NCI-H82 treated with DMSO at 0.1 percent for 48 hours (cell line): ENCODE measurements at regions not wholly inside any gene's neighbourhood (a gene's known extent, or its start where the extent isn't known, plus 50 kb on each side); places are given as distances from the start of the nearest gene placed in this dataset.
"Not testable (repeated sequence)": the region's sequence is repeated elsewhere in the genome, so short reads cannot be mapped to it uniquely, and the experiment has no call there.

Experiments used
- DNase-seq: peaks from one replicate; lab custom pipeline; 2025; ENCODE audit not compliant: unreplicated experiment; lab: John Stamatoyannopoulos, UW

- DNase-seq: no peak
Measured at GRCh38 chr20:39751557-39752137, 789.5 kb downstream of the DHX35 start.

GRCh38 chr20:39745380-39745779 is 783.2 kb downstream of the DHX35 start:
- no peak for DNase-seq

- no peak for DNase-seq
Measured at GRCh38 chr20:39738651-39739050, 776.5 kb downstream of the DHX35 start.

GRCh38 chr20:39736434-39737327 is 774.5 kb downstream of the DHX35 start:
- DNase-seq: no peak

GRCh38 chr20:39725513-39725912 is 763.4 kb downstream of the DHX35 start:
- DNase-seq: not testable (repeated sequence)

GRCh38 chr20:39719293-39719692 is 757.1 kb downstream of the DHX35 start:
- DNase-seq: no peak

- DNase-seq: no peak
Measured at GRCh38 chr20:39717936-39718335, 755.8 kb downstream of the DHX35 start.

GRCh38 chr20:39716796-39717341 is 754.7 kb downstream of the DHX35 start:
- DNase-seq: no peak

- no peak for DNase-seq
Measured at GRCh38 chr20:39713076-39713840, 751.1 kb downstream of the DHX35 start.

GRCh38 chr20:39706184-39706663 is 744.1 kb downstream of the DHX35 start:
- DNase-seq: no peak

- no peak for DNase-seq
Measured at GRCh38 chr20:39705032-39705431, 742.9 kb downstream of the DHX35 start.

GRCh38 chr20:39703357-39703756 is 741.2 kb downstream of the DHX35 start:
- DNase-seq: not testable (repeated sequence)

GRCh38 chr20:39702701-39703349 is 740.7 kb downstream of the DHX35 start:
- DNase-seq: no peak

- no peak for DNase-seq
Measured at GRCh38 chr20:39700528-39700927, 738.4 kb downstream of the DHX35 start.

- DNase-seq: no peak
Measured at GRCh38 chr20:39699166-39699725, 737.1 kb downstream of the DHX35 start.

- DNase-seq: no peak
Measured at GRCh38 chr20:39698752-39699151, 736.6 kb downstream of the DHX35 start.

GRCh38 chr20:39691151-39691862 is 729.2 kb downstream of the DHX35 start:
- no peak for DNase-seq

- DNase-seq: no peak
Measured at GRCh38 chr20:39676857-39677391, 714.8 kb downstream of the DHX35 start.

GRCh38 chr20:39676241-39676640 is 714.1 kb downstream of the DHX35 start:
- DNase-seq: no peak

GRCh38 chr20:39674842-39675241 is 712.7 kb downstream of the DHX35 start:
- no peak for DNase-seq
